Suprapubic skin (tissue), 4 donors: ENCODE measurements at regions not wholly inside any gene's neighbourhood (a gene's known extent, or its start where the extent isn't known, plus 50 kb on each side); places are given as distances from the start of the nearest gene placed in this dataset.

Source experiments
- DNase-seq, 2 donors: peaks; one replicate each; pipeline ENCODE4 v3.0.0-alpha.2; 2019; ENCODE audit warnings: low spot score in 2 of 2
- H3K27ac ChIP-seq: fragments of 200-600 bp; sonication (generic); one replicate; pipeline ENCODE4 v1.5.1; 2019
- H3K27me3 ChIP-seq: fragments of 200-600 bp; sonication (generic); one replicate; pipeline ENCODE4 v1.5.1; 2019
- H3K36me3 ChIP-seq: fragments of 200-600 bp; sonication (generic); one replicate; pipeline ENCODE4 v1.5.1; 2019
- H3K4me1 ChIP-seq: fragments of 200-600 bp; sonication (generic); one replicate; pipeline ENCODE4 v1.5.1; 2019
- H3K4me3 ChIP-seq: fragments of 200-600 bp; sonication (generic); one replicate; pipeline ENCODE4 v1.5.1; 2019; ENCODE audit warnings: mild to moderate bottlenecking
- H3K9me3 ChIP-seq: fragments of 200-600 bp; sonication (generic); one replicate; pipeline ENCODE4 v1.5.1; 2019
- CTCF ChIP-seq, 2 donors: fragments of 200-600 bp in 1 of 2; fragments of 450-650 bp in 1 of 2; sonication (generic) in 1 of 2; IDR thresholded peaks; one replicate each; pipeline ENCODE4 v1.5.1; 2016 to 2019; ENCODE audit warnings: antibody characterized with exemption in 2 of 2, mild to moderate bottlenecking in 1 of 2, moderate library complexity in 1 of 2
- EP300 ChIP-seq: sonication (generic); formaldehyde crosslinking; IDR thresholded peaks from one replicate; pipeline ENCODE4 v1.6.1; 2017; ENCODE audit warnings: antibody characterized with exemption
- POLR2A ChIP-seq, 2 donors: fragments of 450-650 bp; IDR thresholded peaks; one replicate each; pipeline ENCODE4 v1.6.1; 2017; ENCODE audit warnings: antibody characterized with exemption in 2 of 2, mild to moderate bottlenecking in 2 of 2, moderate library complexity in 2 of 2
- WGBS: methylation state at CpG from one replicate; pipeline ENCODE4 v1.1.5; 2018; 5-methylcytosine and 5-hydroxymethylcytosine counted together

GRCh38 chr18:22253676-22254075 lies 84.3 kb downstream of the GATA6 start:
- no peak for DNase-seq
- Histone ChIP-seq H3K36me3 (no peaks in the 10 kb centered on the region), H3K4me1 (no peaks in the 10 kb centered on the region), H3K9me3 (no peaks in the 10 kb centered on the region), H3K27me3 (peaks cover 8% of the 10 kb centered on the region), H3K4me3 (no peak overlapping the region), H3K27ac (no peak overlapping the region)
- 66% methylated on average over 9 of the region's 9 CpGs for WGBS
- TF ChIP-seq EP300 (no peak), CTCF (IDR thresholded peaks at IDR 0.05) (no peak)

- Histone ChIP-seq H3K27ac (no peak overlapping the region), H3K4me3 (no peak overlapping the region), H3K27me3 (peaks cover 8% of the 10 kb centered on the region), H3K4me1 (no peaks in the 10 kb centered on the region), H3K36me3 (no peaks in the 10 kb centered on the region), H3K9me3 (no peaks in the 10 kb centered on the region)
- no peak for DNase-seq
- 70% methylated on average over 5 of the region's 5 CpGs for WGBS
- TF ChIP-seq CTCF (IDR thresholded peaks at IDR 0.05) (no peak), POLR2A (IDR thresholded peaks at IDR 0.05) (no peak), EP300 (no peak)
Observed at GRCh38 chr18:22253156-22253555, 83.8 kb downstream of the GATA6 start.
